ENCODE measurements at regions not wholly inside any gene's neighbourhood (a gene's known extent, or its start where the extent isn't known, plus 50 kb on each side); places are given as distances from the start of the nearest gene placed in this dataset.
A peak's percentile ranks its signal among the peaks of the same experiment; 100 is the strongest.
"Not testable (repeated sequence)": the region's sequence is repeated elsewhere in the genome, so short reads cannot be mapped to it uniquely, and the experiment has no call there.

- H3K9me1 ChIP-seq (replicated peaks; ENCODE audit: control insufficient read depth, extremely low read depth, insufficient read depth, low read length); BruUV-seq (replicated peaks); H3K27ac ChIP-seq (ENCODE audit: insufficient read depth, low read depth, low read length); FAIRE-seq; H4K20me1 ChIP-seq (replicated peaks; ENCODE audit: control insufficient read depth, extremely low read depth, insufficient read depth, low read length); POLR2A ChIA-PET; H3K79me2 ChIP-seq (ENCODE audit: control insufficient read depth, insufficient read depth, low read length); intact Hi-C loops (cut with micrococcal nuclease); H3K9ac ChIP-seq (replicated peaks; ENCODE audit: extremely low read depth, insufficient read depth, low read length); H3K4me1 ChIP-seq (ENCODE audit: control insufficient read depth, extremely low read depth, insufficient read depth, low read length); H3K27me3 ChIP-seq (ENCODE audit: control insufficient read depth in 2 of 2, insufficient read depth in 2 of 2, low read length in 2 of 2); H3K36me3 ChIP-seq (ENCODE audit: control insufficient read depth in 2 of 2, extremely low read depth in 1 of 2, insufficient read depth in 2 of 2, low read length in 2 of 2); H3K9me3 ChIP-seq (replicated peaks; ENCODE audit: control insufficient read depth, insufficient read depth, low read length); H3K4me3 ChIP-seq (replicated peaks in 1 of 3; ENCODE audit: insufficient read depth in 1 of 3, low read depth in 1 of 3, low read length in 3 of 3); dilution Hi-C loops (cut with MboI; ENCODE audit: extremely low pct_ligation_motif_present, low sequenced_read_pairs); DNase-seq (ENCODE audit: low read depth, low spot score); H2AFZ ChIP-seq (ENCODE audit: low read depth, low read length); H3K4me2 ChIP-seq (ENCODE audit: insufficient read depth, low read length); CTCF ChIA-PET: not testable (repeated sequence)
These were observed 293.7 kb upstream of the PLGLB1 start for GRCh38 chr2:87315183-87315902.

GRCh38 chr2:87317193-87317592, 295.5 kb upstream of the PLGLB1 start:
- H3K79me2 ChIP-seq (ENCODE audit: control insufficient read depth, insufficient read depth, low read length); dilution Hi-C loops (cut with MboI; ENCODE audit: extremely low pct_ligation_motif_present, low sequenced_read_pairs); H4K20me1 ChIP-seq (replicated peaks; ENCODE audit: control insufficient read depth, extremely low read depth, insufficient read depth, low read length); H3K9me3 ChIP-seq (replicated peaks; ENCODE audit: control insufficient read depth, insufficient read depth, low read length); H3K27ac ChIP-seq (ENCODE audit: insufficient read depth, low read depth, low read length); H3K36me3 ChIP-seq (ENCODE audit: control insufficient read depth in 2 of 2, extremely low read depth in 1 of 2, insufficient read depth in 2 of 2, low read length in 2 of 2); POLR2A ChIA-PET; intact Hi-C loops (cut with micrococcal nuclease); H3K4me2 ChIP-seq (ENCODE audit: insufficient read depth, low read length); H3K9ac ChIP-seq (replicated peaks; ENCODE audit: extremely low read depth, insufficient read depth, low read length); CTCF ChIA-PET; H3K9me1 ChIP-seq (replicated peaks; ENCODE audit: control insufficient read depth, extremely low read depth, insufficient read depth, low read length); H2AFZ ChIP-seq (ENCODE audit: low read depth, low read length); H3K4me3 ChIP-seq (replicated peaks in 1 of 3; ENCODE audit: insufficient read depth in 1 of 3, low read depth in 1 of 3, low read length in 3 of 3); H3K27me3 ChIP-seq (ENCODE audit: control insufficient read depth in 2 of 2, insufficient read depth in 2 of 2, low read length in 2 of 2); BruUV-seq (replicated peaks); H3K4me1 ChIP-seq (ENCODE audit: control insufficient read depth, extremely low read depth, insufficient read depth, low read length): not testable (repeated sequence)
- FAIRE-seq (peak; percentile 40), DNase-seq (ENCODE audit: low read depth, low spot score) (peak; percentile 77)
